Gastrocnemius medialis (tissue), 4 donors: ENCODE measurements at regions not wholly inside any gene's neighbourhood (a gene's known extent, or its start where the extent isn't known, plus 50 kb on each side); places are given as distances from the start of the nearest gene placed in this dataset.
A peak's percentile ranks its signal among the peaks of the same experiment; 100 is the strongest.

Experiments
- ATAC-seq, 2 donors: fragments of 150-250 bp; one replicate each; pipeline ENCODE4 v1.9.1; 2016
- DNase-seq, 2 donors: peaks; one replicate each; pipeline ENCODE4 v3.0.0-alpha.2; 2019
- H3K27ac ChIP-seq, 4 donors: fragments of 200-600 bp; sonication (generic); 1 replicate in 1 of 4; 2 replicates in 3 of 4; pipeline ENCODE4 v1.5.1; 2016 to 2018; ENCODE audit warnings: mild to moderate bottlenecking in 2 of 4, moderate library complexity in 1 of 4
- H3K27me3 ChIP-seq, 3 donors: fragments of 200-600 bp; sonication (generic) in 2 of 3; 1 replicate in 1 of 3; 2 replicates in 2 of 3; pipeline versions ENCODE4 v1.5.1 to v1.6.0; 2016 to 2019; ENCODE audit warnings: mild to moderate bottlenecking in 1 of 3, moderate library complexity in 1 of 3
- H3K36me3 ChIP-seq, 2 donors: fragments of 200-600 bp; sonication (generic) in 1 of 2; one replicate each; pipeline ENCODE4 v1.5.1; 2017 to 2018
- H3K4me1 ChIP-seq, 2 donors: fragments of 200-600 bp; sonication (generic) in 1 of 2; one replicate each; pipeline ENCODE4 v1.5.1; 2016 to 2017; ENCODE audit warnings: mild to moderate bottlenecking in 2 of 2
- H3K4me3 ChIP-seq, 4 donors: fragments of 200-600 bp; sonication (generic) in 3 of 4; 1 replicate in 1 of 4; 2 replicates in 3 of 4; pipeline ENCODE4 v1.5.1; 2016 to 2019; ENCODE audit warnings: mild to moderate bottlenecking in 2 of 4
- H3K9me3 ChIP-seq, 3 donors: fragments of 200-600 bp; sonication (generic) in 2 of 3; 1 replicate in 1 of 3; 2 replicates in 2 of 3; pipeline ENCODE4 v1.5.1; 2016 to 2019
- POLR2A ChIP-seq, 2 donors: fragments of 450-650 bp; IDR thresholded peaks; one replicate each; pipeline ENCODE4 v1.6.1; 2017; ENCODE audit warnings: antibody characterized with exemption in 2 of 2, mild to moderate bottlenecking in 2 of 2, moderate library complexity in 2 of 2
- in situ Hi-C, 4 donors: fragments of 200-750 bp; cut with MboI; loops; one replicate each; pipeline versions ENCODE4 v1.15.0 to v1.8.0; 2017; ENCODE audit warnings: low sequenced_read_pairs in 4 of 4
- intact Hi-C: fragments of 100-400 bp; cut with DNase I; formaldehyde crosslinking; loops from one replicate; pipeline ENCODE4 v1.15.1; 2023; ENCODE audit warnings: low total_unique reads
- TF ChIP-seq, protein P1 (sequence below), 5 experiments: fragments of 450-650 bp in 3 of 5; fragments of 200-600 bp in 2 of 5; sonication (generic) in 2 of 5; IDR thresholded peaks in 4 of 5; conservative IDR thresholded peaks in 1 of 5; 1 replicate in 4 of 5; 2 replicates in 1 of 5; pipeline ENCODE4 v1.5.1; 2016 to 2019; ENCODE audit warnings: antibody characterized with exemption in 5 of 5, mild to moderate bottlenecking in 3 of 5, moderate library complexity in 3 of 5

DNA sequence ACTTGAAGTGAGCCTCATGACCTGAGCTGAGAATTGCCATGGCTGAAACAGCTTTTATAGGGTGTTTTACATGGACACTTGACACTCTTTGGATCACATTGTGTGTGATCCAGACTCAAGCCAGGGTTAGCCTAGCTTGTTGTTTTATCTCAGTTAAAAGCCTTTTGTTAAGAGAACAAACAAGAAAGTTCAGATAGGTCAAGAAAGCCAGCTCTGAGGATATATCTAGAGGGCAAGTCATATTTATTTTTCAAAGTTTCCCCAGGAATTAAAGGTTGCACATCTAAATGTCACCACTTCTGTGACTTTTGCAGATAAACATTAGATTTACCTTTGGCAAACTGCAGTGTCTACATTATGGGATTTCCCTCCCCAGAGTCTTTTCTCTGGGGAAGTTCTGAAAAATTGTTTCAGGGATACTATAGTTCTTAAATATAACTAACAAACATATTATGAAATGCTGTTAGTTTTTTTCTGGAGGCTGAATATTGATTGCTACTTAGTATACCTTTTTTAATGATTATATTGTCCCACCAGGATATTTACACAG, 134.5 kb downstream of the C9orf152 start:
- H3K4me1 ChIP-seq, result peaks cover 18 to 28% of the 10 kb centered on the region in 2 donors
- TF ChIP-seq, protein P1, sequence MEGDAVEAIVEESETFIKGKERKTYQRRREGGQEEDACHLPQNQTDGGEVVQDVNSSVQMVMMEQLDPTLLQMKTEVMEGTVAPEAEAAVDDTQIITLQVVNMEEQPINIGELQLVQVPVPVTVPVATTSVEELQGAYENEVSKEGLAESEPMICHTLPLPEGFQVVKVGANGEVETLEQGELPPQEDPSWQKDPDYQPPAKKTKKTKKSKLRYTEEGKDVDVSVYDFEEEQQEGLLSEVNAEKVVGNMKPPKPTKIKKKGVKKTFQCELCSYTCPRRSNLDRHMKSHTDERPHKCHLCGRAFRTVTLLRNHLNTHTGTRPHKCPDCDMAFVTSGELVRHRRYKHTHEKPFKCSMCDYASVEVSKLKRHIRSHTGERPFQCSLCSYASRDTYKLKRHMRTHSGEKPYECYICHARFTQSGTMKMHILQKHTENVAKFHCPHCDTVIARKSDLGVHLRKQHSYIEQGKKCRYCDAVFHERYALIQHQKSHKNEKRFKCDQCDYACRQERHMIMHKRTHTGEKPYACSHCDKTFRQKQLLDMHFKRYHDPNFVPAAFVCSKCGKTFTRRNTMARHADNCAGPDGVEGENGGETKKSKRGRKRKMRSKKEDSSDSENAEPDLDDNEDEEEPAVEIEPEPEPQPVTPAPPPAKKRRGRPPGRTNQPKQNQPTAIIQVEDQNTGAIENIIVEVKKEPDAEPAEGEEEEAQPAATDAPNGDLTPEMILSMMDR (IDR thresholded peaks at IDR 0.05 in 4 of 5, conservative IDR thresholded peaks at IDR 0.05 in 1 of 5), result no peak
- no peak for TF ChIP-seq POLR2A (IDR thresholded peaks at IDR 0.05)
- intact Hi-C loops, result no loop called here
- peak in 1 of 2 donors; percentile 53 for ATAC-seq
- H3K27me3 ChIP-seq, result no peaks in the 10 kb centered on the region
- H3K36me3 ChIP-seq, result no peaks in the 10 kb centered on the region
- in situ Hi-C loops, result loop anchor here in 1 of 4 donors (25.0 kb wide), 1 partner anchor 511 kb away; no protein-coding TSS in a partner anchor
- DNase-seq, result no peak
- no peak overlapping the region for H3K4me3 ChIP-seq
- H3K27ac ChIP-seq, result peak overlapping the region in 3 of 4 donors; percentile 33 to 63 (median 43)
- no peaks in the 10 kb centered on the region for H3K9me3 ChIP-seq

DNA sequence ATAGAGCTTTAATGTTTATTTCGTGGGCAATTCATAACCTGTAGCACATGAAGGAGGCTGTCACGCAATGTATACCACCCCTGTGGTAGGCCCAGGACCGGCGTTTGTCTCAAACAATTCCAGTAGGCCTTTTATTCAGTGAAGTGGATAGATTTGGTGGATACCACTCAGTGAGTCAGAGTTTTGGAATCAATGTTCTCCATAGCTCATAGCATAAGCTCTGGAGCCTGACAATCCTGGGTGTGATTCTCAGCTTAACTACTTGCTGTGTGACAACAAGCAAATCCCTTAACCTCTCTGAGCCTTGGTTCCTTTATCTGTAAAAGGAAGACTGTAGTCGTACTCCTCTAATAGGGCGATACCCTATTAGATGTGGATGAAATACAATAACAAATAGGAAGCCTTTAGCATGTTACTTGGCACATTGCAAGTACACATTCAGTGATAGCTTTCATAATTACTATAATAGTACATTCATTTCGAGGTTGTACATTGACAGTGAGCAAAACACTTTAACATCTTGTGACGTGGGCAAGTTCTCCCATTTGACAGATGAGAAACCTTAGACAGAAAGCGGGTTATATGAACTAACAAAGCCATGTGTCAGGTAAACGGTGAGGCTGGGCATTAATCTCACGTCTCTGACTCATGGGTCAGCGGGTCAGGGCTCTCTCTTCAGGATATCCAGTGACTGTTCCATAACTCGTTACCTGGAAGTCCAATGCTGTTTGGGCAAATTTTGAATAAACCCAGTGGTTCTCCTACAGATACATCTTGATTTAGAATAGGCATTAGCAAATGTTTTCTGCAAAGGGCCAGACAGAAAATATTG, 130.8 kb downstream of the C9orf152 start:
- TF ChIP-seq, protein P1 (IDR thresholded peaks at IDR 0.05 in 4 of 5, conservative IDR thresholded peaks at IDR 0.05 in 1 of 5), result no peak
- no peak for TF ChIP-seq POLR2A (IDR thresholded peaks at IDR 0.05)
- no peak for DNase-seq
- intact Hi-C loops, result no loop called here
- Histone ChIP-seq H3K27ac (no peak overlapping the region), H3K9me3 (no peaks in the 10 kb centered on the region), H3K27me3 (no peaks in the 10 kb centered on the region), H3K4me3 (no peak overlapping the region), H3K4me1 (peaks cover 41 to 46% of the 10 kb centered on the region in 2 donors), H3K36me3 (no peaks in the 10 kb centered on the region)
- ATAC-seq, result no peak
- in situ Hi-C loops, result no loop called here

DNA sequence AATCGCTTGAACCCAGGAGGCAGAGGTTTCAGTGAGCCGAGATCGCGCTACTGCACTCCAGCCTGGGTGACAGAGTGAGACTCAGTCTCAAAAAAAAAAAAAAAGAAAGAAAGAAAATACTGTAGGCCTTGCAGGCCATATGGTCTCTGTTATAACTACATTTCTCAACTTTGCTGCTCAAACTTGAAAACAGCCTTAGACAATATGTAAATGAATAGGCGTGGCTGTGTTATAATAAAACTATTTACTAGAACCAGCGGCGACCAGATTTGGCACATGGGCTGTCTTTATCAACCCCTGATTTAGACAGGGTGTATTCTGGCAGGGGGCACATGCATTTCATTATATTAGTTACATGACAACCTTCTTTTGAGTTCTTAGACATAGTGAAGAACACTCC, 130.0 kb downstream of the C9orf152 start:
- H3K36me3 ChIP-seq, result no peaks in the 10 kb centered on the region
- intact Hi-C loops (no loop called here), in situ Hi-C loops (no loop called here)
- no peaks in the 10 kb centered on the region for H3K27me3 ChIP-seq
- ATAC-seq, result no peak
- TF ChIP-seq, protein P1 (IDR thresholded peaks at IDR 0.05 in 4 of 5, conservative IDR thresholded peaks at IDR 0.05 in 1 of 5), result no peak
- no peak for TF ChIP-seq POLR2A (IDR thresholded peaks at IDR 0.05)
- no peak overlapping the region for H3K4me3 ChIP-seq
- H3K4me1 ChIP-seq, result peaks cover 34 to 42% of the 10 kb centered on the region in 2 donors
- DNase-seq, result no peak
- no peaks in the 10 kb centered on the region for H3K9me3 ChIP-seq
- H3K27ac ChIP-seq, result no peak overlapping the region

- intact Hi-C loops, result no loop called here
- H3K27ac ChIP-seq, result peak overlapping the region in 1 of 4 donors; percentile 21
Observed at GRCh38 chr9:110078604-110079003, 129.4 kb downstream of the C9orf152 start.

More at GRCh38 chr9:110078604-110079003, 129.4 kb downstream of the C9orf152 start:
- in situ Hi-C loops, result no loop called here
- Histone ChIP-seq H3K36me3 (no peaks in the 10 kb centered on the region), H3K27me3 (no peaks in the 10 kb centered on the region), H3K4me1 (peaks cover 30 to 35% of the 10 kb centered on the region in 2 donors), H3K9me3 (no peaks in the 10 kb centered on the region), H3K4me3 (no peak overlapping the region)
- no peak for ATAC-seq
- TF ChIP-seq, protein P1 (IDR thresholded peaks at IDR 0.05 in 4 of 5, conservative IDR thresholded peaks at IDR 0.05 in 1 of 5), result no peak
- TF ChIP-seq POLR2A (IDR thresholded peaks at IDR 0.05), result no peak
- no peak for DNase-seq
